NCI-H2107 treated with DMSO at 0.1 percent for 48 hours (cell line): ENCODE measurements at regions not wholly inside any gene's neighbourhood (a gene's known extent, or its start where the extent isn't known, plus 50 kb on each side); places are given as distances from the start of the nearest gene placed in this dataset.
A peak's percentile ranks its signal among the peaks of the same experiment; 100 is the strongest.

Experiments used
- DNase-seq: peaks from one replicate; lab custom pipeline; 2025; ENCODE audit not compliant: unreplicated experiment; lab: John Stamatoyannopoulos, UW

DNA sequence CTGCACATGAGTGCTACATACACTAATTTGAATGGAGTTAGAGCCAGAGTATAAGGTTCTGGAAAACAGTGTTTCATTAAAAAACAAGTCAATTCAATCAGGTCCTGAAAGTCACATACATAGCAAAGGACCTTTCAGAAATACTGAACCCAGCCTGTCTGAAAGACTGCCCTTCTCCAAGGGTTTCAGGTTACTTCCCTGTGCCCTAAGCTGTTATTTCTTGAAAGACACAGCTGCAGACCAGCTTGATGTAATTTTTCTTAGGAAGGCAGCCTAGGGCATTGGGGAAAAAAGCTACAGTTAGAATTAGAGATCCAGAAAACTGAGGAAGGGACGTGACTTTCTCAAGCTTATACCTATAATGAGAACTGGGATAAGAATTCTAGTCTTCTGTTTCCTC is 155.9 kb upstream of the MAOA start:
- DNase-seq = no peak

DNA sequence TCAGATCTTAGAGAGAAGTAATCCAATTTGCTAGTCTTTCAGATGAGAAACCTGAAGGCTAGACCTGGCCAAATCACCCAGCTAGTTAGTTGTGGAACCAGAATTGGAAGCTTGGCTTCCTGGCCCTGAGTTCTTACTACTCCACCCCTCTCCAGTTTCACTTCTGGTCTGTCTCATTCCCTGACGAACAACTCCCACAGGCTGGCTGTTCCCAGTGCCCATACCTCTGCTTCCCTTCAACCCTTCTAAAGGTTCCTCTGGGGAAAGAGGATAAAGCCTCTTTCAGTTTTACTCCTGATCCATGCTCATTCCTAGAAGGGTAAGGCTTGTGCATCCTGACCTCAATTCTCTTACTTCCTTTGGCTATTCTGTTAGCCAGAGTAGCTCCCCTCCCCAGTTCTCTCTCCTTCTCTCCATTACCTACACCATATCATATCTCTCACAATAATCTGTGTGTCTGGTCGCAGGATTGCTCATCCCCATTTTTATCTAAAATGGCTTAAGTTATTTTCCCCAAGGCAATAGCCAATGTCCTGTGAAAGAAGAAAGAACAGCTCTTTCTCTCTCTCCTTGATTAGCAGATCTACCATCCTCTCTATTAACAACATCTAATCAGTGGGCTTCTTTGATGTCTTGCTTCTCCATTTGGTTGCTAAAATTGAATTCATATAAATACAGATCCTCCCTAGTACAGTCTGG is 155.0 kb upstream of the MAOA start:
- DNase-seq = no peak

DNA sequence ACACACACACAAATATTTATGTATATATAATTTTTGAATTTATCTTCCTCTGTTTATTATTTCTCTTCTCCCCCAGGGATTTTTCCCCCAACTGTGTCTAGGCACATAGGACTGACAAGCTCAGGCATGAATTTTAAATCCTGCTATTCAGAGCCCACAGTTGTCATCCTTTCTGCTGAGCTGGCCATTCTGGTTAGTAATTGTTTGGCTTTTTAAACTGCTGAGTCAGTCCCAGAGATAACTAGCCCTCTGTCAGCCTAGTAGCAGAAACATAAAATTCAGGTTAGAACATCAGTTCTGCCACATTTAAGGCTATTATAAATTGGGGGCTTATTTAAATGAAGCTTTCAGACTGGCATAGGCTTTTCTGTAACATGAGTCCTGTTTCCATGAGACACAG is 151.7 kb upstream of the MAOA start:
- no peak for DNase-seq

DNA sequence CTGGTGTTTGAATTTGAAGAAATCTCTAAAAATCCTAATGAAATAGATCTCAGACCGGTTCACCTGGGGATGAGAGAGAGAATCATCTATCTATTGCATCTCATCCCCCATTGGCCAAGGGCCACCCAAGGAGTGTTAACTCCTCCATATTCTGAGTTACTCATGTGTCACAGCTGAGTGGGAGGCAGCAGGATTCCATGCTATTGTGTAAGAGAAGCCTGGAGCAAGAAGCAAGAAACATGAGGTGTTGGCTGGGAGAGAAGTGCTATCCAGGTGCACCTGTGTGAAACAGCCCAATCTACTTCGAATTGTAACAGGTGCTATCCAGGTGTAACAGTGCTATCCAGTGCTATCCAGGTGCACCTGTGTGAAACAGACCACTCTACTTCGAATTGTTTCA is 150.3 kb upstream of the MAOA start:
- DNase-seq = no peak

DNA sequence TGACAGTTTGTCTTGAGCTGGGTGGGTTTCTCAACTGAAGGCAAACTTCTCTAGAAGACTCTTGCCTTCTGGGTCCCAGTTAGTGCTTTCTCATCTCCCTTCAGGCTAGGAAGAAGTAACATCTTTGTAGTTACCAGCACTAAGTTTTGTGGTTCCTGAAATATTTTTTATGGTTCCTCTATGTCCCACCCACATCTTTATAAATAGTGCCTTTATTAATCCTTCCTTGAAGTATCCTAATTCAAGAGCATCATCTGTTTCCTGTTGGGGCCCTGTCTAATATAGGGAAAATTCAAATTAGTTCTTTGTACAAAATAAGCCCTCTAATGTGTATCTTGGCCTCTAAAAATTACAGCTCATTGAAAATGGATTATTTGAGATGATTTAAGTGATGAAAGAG is 147.4 kb upstream of the MAOA start:
- DNase-seq = no peak

DNA sequence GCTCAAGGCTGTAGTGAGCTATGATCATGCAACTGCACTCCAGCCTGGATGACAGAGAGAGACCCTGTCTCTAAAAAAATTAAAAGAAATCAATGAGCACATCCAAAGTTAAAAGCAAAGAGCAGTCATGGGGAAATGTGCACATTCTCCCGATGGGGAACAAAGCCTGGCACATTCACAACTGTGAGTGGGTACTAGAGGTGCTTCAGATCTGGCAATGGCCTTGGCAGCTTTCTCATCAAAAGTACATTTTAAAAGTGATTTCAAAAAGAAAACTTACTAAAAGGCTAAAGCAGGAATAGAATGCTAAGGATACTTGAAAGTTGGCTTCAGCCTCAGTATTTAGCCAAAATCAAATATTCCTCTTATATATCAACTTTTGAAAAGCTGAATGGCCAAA is 145.9 kb upstream of the MAOA start:
- DNase-seq = no peak

DNA sequence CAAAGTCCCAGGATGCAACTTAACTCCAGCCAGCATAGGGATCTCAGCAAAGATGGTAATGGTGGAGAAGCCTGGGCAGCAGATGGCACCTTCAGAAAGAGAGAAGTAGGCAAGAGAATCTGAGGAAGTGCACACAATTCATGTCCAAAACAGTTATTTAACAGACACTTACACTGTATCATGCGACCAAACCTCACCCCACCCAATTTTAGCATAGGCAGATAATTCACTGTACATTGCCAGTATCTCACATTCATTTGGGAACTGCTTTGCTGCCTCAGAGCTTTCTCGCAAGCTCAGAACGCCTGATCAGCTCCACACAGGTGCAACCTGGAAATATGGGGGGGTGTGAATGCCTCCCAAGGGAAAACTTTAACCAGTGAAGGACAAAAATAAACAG is 143.0 kb upstream of the MAOA start:
- DNase-seq = no peak

DNA sequence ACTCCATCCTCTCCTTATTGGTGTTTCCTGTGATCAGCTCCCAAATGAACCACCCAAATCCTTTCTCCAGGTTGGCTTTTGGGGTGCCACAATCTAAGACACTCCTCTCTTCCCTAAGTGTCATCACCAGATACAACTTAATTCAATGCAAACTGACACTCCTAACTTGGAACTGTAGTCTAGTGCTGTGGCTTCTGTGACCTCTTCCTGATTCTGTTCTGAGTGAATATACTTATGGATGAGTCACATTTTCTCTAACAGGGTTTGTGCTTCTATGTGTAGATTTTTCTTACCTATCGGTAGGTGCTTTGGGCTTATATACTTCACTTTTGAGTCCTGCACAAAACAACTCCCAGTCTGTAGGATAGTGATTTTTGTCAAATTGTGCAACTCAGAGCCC is 141.3 kb upstream of the MAOA start:
- no peak for DNase-seq

DNA sequence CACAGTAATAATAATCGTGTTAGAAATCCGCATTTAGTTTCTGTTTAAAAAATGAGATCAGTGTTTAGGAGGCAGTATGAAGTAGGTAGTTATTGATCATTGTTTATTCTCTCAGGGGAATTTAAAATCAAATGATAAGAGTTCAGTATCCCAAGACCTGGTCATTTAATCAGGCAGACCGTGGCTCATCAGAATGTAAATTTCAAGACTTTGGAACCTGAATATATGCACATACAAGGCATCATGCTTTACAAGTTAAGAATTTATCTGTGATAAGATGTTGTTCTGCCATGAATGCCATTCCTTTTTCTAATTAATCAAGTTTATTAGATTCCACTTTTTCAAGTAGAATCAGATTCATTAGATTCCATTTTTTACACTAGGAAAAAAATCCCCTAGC is 133.5 kb upstream of the MAOA start:
- no peak for DNase-seq

DNA sequence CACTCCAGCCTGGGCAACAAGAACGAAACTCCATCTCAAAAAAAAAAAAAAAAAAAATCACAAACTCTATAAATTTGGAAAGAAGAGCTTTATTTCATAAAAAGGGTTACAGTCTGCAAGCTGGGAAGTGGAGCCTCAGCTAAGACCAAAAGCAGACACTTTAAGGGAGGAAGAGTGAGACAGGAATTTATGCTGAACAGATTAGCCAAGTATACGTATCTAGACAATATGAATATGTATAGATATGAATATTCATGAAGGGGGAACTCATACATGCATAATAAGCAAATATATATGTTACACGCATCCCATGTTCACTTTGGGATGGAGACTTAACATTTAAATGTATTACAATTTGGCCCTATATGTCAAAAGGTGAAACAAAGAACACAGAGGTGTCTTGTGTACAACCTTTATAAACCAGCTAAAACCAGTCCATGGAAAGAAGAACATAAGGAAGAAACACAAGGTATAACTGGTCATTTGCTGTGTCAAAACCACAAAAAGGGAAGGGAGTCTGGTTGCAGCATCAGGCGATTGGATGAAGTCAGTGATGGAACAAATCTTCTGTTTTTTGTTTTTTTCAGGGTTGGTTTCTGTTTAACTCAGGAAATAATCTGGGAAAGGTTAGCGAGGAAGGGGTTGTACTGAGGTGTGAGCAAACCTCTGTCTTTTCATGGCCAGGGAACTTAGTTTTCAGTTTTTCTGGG is 130.0 kb upstream of the MAOA start:
- DNase-seq = no peak

DNA sequence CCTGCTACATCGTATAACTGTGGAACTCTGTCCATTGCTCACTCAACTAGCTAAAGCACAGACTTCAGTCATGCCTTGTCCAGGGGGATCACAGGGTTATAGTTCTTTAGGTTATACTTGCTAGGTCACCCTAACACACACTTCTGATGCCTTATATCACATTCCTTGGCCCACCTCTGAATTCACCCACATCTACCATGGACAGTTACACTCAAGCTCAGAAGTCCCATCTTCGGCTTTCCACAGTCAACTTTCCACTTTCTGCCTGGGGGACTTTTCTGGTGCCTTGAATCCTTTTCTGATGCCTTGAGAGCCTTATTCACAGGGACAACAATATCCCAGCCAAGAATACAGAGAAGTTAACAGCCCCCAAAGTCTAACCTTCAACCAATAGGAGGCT is 129.2 kb upstream of the MAOA start:
- no peak for DNase-seq

DNA sequence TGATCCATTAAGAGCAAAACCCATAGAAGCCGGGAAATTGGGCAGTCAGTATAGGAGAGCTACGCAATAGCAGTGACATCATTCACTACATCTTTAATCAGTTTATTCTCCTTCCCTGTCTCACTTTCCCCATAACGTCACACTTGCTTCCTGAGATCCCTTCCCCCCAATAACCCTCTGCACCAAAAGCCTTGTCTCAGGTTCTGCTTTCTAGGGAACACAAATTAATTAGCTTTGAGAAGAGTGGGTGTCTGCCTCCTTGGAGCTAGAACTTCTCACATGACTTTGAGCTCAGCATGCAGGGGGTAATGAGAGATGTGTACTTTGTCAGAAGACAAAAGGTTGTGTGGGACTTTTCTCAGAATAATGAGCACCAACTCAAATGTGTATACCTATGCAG is 128.3 kb upstream of the MAOA start:
- no peak for DNase-seq

DNA sequence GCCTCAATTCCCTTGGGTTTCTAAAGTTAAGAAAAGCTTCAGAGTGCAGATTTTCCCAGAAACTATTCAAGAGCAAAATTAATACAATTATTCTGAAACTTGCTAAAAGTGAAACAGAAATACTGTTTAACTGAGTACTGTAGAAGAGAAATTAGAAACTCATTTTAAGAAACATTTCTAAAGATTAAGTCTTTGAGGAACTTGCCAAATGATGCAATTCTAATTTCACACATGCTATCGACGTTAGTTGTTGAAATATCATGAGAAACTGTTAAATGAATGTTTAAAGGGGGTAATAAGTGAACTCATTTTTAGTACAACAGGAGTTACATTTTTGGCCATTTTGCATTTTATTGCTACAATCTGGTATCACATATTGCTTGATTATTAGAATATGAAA is 125.3 kb upstream of the MAOA start:
- no peak for DNase-seq

DNA sequence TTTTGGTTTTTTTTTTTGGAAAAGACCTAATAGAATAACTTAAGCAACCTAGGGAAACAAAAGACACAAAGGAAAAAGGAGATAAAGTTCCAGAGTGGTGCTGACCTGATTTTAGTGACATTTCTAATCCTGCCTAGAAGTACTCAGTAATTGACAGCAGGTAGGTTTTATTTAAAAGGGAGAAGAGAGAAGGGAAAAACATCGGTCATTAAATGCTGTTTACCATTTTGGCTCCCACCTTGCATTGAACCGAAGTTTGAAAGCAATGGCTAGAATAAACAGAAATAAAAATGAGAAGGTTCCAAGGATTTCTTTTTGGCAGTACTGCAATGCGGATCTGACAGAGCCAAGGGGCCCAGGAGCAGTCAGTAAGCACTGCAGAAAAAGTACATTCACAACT is 115.8 kb upstream of the MAOA start:
- no peak for DNase-seq

DNA sequence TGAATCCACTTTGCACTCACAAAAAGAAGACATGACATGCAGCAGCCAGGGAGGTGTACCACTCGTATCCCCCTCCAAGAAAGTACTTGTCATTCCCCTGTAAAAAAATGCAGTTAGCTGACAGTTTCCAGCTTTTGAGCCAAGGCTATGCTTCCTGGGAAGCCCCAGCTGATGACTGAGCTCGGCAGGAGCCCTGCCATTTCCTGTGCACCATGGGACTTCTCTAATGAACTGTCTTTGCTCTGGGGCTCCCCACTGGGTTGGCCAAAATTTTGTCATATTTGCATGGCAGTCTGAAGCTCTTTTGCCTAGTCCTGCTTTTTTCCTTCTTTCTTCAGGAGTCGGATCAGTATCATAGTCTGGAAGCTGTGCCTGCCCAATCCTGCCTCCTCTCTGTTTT is 104.5 kb upstream of the MAOA start:
- no peak for DNase-seq

DNA sequence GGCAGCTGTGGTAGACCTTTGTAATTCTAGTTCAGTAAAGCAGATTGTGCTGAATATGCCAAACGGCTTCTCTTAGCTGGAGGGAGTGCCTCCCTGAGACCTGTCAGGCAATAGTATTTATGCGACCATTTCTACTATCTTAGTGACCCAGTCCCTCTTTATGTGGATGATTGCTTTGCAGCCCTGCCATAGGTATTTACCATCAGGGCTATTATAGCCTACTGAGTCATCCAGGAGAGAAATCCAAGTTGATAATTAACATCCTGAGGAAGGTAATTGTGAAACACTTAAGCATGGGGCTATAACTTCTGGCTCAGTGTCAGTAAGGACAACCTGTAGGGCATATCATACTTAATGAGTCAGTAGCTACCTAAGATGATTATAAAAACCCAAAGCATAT is 103.9 kb upstream of the MAOA start:
- no peak for DNase-seq

DNA sequence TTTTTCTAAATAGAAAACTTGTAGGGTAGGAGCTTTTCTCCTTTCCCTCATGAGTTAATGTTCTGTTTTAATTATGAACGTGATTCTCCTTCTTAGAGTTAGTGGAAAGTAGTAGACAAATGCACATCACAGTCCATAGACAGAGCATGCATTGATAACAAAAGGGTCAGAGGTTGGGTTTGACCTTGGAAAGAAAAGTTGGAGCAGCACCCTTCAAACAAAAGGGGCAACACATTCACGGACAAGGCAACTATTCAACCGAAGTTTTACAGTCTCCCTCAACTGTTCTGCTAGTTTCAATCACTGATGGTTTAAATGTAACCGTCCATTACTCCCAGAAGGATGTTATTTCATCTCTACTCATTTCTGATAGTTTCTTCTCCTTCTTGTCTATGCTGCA is 103.4 kb upstream of the MAOA start:
- no peak for DNase-seq

DNA sequence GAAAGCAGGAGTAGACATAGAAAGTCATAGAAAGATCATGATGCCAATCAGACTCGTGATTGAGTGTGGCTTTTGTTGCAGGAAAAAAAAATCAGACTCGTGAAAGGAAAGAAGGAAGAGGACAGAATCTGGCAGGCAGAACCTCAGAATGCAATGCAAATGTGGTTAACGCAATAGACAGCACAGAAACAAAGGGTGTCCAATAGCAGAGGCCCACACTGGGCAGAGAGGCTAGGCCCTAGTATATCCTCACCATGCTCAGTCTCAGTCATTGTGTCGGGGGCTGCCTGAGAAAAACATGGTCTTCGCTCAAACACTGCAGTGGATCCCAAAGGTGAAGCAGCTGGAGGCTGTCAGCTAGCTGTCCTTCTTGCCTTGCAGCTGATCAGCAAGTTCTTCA is 102.8 kb upstream of the MAOA start:
- no peak for DNase-seq

DNA sequence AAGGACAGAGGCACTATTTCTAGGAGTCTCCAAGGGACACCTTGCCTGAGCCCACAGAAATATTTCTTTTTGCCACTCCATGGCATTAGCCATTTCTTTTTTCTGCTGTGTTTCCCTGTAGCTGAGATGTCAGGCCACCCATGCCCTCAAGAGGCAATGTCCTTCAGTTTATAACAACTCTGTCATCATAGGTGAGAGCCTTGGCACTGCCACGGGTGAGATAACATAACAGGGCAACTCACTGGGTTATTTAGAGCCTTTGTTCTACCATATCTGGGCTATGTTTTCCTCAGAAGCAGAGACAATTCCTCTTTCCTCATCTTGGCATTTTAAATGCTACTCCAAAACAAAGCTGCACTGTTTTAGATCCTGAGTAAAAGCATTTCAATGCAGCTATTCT is 99.9 kb upstream of the MAOA start:
- DNase-seq = no peak

DNA sequence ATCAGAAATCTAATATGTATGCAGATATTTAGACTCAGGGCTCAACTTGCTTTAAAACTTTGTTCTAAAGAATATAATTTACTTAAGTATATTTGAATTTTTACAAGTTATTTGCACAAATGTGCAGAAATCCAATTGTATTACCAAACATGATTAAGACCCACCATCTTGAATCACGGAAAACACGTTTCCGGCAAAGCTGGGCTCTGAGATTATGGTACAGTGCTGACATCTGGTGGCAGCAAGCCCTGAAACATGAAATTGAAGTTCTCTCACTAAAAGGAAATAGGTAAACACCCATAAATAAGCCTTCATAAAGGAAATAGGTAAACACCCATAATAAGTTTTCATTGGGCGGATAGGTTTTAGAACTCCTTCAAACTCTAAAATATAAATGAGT is 98.3 kb upstream of the MAOA start:
- DNase-seq = peak; percentile 20

DNA sequence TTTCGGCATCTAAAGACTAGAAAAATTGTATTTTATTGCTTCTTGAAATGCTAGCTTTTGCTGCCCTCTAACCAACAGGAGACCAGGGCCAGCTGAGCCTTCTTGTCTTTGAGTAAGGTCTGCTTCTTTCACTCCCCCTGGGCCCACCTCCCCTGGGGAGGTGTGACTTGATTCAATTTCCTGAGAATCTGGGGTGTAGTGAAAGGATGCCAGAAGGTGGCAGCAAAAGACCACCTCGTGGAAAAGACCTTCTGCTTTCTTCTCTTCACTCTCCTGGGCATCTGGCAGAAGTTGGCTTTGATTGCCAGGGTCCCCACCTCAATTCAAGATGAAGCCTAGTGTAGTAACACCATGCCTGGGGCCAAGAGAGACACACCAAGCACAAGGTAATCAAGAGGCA is 96.5 kb upstream of the MAOA start:
- peak; percentile 1 for DNase-seq

DNA sequence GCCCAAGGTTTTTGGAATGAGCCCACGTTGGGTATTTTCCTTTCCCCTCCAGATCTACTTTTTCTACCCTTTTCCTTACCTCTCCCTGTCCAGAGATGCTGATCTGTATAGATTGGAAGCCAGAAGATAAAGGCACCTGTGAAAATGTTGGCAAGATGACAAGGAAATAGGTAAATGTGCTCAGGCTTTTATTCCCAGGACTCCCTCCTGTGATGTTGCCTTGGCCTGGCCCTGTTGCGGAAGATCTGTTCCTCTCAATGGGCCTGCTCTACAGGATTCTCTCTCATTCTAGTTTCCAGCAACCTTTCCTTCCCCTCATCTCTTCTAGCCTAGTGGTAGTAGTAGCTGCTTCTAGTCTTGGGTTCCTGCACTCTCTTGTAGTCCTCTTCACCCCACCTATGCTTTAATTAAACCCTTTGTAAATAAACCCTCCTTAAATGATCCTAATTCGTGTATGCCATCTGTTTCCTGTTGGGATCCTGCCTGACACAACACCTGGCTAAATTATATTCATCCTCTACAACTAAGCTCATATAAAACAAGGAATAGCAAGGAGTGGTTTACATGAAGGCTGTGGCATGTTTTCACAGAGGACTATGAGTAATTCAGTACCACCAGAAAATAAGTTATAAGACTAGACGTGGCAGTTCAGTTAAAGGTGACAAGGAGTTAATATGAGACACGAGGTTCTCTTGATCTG is 95.7 kb upstream of the MAOA start:
- peak; percentile 1 for DNase-seq

DNA sequence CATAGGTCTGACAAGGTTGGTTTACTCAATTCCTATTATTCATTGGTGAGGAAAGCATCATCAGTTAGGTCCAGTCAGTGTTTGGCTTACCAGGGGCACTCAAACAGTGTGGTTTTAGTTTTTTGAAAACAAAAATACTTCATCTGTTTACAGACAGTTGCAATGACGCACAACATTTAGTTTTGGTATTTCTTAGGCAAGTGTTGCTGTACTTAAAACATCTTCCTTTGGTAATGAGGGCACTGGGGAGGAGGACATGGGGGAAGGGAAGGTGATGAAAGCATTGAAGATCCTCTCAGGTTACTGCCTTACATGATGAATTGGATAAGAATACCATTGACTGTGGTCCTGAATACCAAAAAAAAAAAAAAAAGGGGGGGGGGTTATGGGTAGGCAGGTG is 93.7 kb upstream of the MAOA start:
- no peak for DNase-seq
